HG02678 (cell line): ENCODE measurements at regions not wholly inside any gene's neighbourhood (a gene's known extent, or its start where the extent isn't known, plus 50 kb on each side); places are given as distances from the start of the nearest gene placed in this dataset.
"Not testable (repeated sequence)": the region's sequence is repeated elsewhere in the genome, so short reads cannot be mapped to it uniquely, and the experiment has no call there.

Experiments used
- ATAC-seq: cut with Tn5 transposase; IDR thresholded peaks from one replicate; pipeline ENCODE4 v1.9.1; 2021; ENCODE audit warnings: mild to moderate bottlenecking, moderate library complexity; ENCODE audit not compliant: unreplicated experiment

DNA sequence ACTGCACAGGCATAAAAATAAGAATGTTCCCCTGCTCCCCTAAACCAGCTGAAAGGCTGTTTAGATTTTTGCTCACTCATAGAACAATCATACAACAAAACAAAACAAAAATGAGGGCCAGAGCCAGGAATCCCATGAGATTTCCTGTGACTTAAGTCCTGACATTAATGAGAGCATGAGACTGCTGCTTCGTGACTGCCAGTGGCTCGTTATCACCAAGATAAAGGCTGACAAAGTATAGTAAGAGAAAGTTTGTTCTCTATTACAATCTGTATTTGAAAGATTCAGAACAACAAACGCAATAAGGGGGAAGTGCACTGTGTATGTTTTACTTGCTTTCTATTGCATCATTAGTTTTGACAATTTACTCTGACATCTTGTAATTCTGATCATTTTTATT is 837.1 kb upstream of the C9orf72 start:
- no peak for ATAC-seq

DNA sequence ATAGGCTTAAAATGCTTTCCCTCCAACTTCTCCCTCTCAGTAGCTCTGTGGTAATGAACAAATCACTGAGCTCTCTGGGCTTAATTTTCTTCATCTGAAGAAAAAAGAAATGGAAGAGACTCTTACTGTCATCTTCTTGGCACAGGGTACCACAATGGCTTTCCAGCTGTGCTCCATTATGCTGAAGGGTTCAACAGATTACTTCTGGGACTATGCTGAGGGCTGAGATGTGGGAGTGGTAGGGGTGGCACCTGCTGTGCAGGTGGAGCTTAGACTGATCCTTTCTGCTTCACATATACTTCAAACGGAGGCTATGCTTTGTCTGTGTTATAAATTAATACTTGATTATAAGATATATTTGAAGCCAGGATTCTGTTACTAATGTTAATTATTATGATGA is 840.2 kb upstream of the C9orf72 start:
- ATAC-seq: no peak

DNA sequence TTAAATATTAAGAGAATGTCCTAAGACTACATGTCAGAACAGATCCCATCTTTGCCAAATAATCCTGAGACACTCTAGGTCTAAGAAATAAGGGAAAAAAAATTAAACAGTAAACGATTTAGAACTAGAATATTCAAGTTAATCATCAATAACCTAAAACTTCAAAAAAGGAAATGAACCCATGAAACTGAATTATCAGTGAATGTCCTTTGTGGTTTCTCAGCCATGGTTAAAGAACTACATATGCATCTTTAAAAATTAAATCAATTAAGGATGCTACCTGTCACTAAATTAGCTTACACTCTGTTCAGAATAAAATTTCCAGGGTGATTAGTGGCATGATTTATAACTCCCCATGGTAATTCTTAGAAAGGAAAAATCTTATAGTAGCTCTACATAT is 850.0 kb upstream of the C9orf72 start:
- ATAC-seq: no peak

DNA sequence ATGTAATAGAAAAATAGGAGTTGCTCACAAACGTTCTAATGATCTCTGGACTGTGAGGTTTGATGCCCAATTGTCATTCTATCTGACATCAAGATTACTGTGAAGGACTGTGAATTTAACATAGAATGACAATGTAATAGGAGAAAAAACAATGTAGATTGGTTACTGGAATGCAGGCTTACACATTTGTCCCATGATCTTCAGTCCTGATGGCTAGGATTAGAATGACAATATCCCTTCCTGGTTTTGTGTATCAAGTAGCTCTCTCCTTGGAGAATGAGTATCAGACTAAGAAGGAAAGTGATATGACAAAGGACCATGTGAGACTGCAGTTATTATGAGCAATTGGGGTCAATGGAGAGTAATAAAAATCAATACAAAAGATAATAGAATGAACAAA is 862.2 kb upstream of the C9orf72 start:
- ATAC-seq: no peak

DNA sequence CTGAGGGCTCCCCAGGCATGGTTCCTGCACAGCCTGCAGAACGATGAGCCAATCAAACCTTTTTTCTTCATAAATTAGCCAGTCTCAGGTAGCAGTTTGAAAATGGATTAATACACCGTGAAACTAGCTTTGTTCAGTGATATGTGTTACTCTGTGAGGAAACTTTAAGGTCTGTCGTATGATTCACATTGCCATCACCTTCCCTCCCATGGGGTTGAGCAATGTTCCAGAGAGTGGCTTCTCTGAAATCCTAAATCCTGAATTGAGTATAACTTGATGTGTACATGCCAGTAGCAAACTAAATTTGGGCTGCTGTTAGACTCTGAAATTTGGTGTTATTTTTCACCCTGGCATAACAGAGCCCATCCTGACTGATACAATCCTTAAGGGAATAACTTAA is 866.4 kb upstream of the C9orf72 start:
- no peak for ATAC-seq

DNA sequence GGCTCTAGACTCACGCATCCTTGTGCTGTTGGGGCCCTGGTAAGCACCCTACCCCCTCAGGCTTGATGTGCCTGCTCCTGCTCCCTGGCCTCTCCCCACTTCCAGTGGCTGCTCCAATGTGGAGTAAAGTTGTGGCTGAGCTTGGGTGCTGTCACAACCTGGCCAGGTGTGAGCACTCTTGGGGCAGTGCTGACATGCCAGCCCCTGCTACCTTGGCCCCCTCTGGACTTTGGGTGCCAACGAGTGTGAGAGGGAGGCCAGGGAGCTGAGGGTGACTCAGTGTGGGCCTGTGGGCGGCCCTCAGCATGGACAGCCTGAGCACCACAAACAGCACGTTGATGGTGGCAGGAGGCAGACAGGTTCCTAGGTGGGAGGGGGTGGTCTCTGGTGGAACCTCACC is 870.2 kb upstream of the C9orf72 start:
- no peak for ATAC-seq

DNA sequence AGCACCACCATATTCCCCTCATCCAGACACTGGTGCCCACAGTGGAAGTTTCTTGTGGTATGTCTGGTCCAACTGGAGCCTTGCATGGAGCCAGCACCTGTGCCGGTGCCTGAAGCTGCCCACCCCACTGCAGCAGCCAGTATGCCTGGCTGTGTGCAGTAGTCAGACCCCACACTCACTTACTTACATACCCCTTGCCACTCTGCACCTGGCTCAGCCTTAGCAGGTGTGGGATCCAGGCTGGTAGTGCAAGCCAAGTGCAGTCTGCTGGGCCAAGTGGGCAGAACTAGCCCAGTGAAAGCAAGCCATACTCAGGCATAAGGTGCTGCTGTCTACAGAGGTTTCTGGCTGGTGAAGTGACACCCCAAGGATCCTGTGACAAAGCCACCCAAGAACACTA is 871.4 kb upstream of the C9orf72 start:
- ATAC-seq: no peak

DNA sequence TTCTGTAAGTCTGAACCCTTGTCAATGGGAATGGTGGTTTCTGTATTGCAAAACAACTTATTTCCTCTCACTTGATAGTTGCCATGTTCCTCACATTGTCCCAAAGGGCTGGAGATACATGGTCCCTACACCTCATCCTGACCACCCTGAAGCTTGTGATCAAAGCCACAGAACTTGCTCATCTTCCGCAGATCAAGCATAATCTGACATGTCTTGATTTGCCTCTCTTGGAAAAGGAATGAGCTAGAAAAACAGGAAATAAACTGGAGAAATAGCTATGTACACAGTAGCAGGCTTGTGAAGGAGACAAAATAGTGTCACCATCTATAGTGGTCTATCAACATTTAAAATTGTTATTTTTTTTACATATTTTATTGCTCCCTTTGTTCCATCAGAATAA is 871.9 kb upstream of the C9orf72 start:
- no peak for ATAC-seq

DNA sequence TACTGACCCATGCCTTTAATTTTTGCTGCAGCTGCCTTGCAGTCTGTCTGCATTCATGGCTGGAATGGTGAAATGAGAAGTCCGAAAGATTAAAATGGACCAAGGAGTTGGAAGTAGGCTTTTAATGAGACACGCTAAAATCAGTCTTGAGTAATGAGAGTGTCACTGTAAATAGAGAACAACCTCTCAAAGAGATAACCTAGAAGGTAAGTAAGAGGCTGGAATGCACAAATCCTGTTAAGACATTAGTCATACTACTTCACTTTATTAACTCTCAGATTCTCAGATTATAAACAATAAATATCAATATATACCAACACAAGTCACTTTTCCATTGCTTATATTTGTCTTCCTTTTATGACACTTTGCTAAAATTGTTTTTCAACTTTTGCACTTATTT is 880.6 kb upstream of the C9orf72 start:
- no peak for ATAC-seq

DNA sequence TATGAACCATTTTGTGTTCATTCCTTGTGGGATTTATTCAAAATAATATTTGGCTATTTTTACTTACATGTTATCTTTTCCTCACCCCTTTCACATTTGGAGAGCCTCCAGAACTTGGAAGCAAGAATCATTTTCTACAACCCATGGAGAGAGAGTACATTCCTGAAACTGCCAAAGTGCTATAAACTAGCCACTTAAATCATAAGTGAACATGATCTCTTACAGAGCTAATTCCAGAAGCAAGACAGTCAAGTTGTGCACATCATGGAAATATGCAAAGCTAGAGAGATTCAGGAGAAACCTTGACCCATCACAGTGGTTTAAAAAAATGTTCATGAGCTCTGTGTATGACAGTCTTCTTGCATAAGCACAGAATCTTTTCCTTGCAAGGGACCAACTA is 883.6 kb upstream of the C9orf72 start:
- no peak for ATAC-seq

DNA sequence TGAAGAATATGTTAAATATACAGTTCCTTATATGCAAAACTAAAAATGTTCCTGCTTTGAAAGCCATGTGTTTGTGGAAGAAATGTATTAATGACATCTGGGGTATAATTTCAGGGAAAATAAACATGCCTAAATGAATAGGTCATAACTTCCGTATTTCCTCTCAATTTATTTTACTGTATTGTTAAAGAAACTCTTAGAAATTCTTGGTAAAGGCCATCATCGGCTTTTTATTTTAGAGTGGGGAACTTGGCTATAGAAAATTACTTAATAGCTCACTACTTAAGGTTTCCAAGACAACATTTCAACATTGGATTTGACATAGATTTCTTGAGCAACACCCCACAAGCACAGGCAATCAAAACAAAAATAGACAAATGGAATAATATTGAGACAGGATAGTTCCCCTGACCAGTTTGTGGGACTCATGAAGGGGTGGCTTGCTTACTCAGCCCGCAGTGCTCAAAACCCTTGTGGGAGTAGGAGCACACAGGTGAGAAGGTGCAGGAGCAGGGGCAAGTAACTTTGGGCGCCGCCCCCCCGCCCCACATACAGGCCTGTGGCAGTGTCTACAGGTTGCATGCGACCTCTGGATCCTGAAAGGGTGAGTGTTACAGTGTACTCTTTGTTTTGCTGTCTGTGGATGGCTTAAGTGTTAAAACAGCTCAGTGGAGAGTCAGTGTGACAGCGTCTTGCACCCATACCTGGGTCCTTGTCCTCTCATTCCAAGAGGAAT is 891.4 kb upstream of the C9orf72 start:
- no peak for ATAC-seq

DNA sequence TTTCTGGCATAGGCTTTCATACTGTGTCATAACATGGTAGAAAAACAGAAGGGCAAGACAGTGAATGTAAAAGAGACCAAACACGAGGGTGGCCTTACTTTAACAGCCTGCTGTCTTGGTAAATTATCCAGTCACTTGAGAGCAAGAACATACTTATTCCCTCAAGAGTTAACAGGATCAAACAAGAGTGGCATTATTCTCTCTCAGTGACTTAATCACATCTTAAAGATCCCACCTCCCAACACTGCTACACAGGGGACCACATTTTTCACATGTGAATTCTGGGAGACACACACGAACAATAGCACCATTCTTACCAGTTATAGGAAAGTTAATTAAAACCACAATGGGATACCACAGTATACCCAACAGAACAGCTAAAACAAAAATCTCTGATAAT is 898.0 kb upstream of the C9orf72 start:
- ATAC-seq: no peak

DNA sequence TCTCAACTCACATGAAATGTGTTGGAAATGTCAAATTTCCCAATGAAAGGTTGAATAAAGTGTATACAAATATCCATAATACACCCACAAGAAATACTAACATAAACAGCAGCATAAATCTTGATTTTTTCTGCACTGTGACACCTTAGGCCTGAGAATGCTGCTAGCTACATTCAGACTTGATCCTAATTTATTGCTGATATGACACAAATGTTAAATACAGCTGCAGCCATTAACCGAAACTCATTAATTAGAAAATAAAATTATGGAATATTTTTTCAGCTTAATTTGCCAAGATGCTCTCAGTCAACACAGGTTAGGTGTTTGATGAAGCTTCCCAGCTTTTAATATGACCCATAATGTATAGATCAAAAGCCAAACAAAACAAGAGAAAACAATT is 914.3 kb upstream of the C9orf72 start:
- no peak for ATAC-seq

DNA sequence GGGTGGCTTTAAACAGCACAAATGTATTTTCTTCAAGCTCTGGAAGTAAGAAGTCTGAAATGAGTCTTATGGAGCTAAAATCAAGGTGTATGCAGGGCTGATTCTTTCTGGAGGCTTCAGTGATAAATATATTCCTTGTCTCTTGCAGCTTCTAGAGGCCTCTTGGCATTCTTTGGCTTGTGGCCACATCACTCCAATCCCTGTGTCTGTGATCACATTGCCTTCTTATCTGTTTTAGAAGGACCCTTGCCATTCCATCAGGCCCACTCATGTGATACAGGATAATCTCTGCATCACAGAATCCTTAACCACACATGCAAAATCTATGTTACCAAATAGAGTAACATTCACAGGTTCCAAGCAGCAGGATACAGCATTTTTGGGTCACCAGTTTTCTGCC is 917.8 kb upstream of the C9orf72 start:
- ATAC-seq: no peak

DNA sequence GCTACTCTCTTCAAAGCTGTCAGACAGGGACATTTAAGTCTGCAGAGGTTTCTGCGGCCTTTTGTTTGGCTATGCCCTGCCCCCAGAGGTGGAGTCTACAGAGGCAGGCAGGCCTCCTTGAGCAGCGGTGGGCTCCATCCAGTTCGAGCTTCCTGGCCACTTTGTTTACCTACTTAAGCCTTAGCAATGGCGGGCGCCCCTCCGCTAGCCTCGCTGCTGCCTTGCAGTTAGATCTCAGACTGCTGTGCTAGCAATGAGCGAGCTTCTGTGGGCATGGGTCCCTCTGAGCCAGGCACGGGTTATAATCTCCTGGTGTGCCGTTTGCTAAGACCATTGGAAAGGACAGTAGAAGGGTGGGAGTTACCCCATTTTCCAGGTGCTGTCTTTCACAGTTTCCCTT is 924.9 kb upstream of the C9orf72 start:
- ATAC-seq: not testable (repeated sequence)

DNA sequence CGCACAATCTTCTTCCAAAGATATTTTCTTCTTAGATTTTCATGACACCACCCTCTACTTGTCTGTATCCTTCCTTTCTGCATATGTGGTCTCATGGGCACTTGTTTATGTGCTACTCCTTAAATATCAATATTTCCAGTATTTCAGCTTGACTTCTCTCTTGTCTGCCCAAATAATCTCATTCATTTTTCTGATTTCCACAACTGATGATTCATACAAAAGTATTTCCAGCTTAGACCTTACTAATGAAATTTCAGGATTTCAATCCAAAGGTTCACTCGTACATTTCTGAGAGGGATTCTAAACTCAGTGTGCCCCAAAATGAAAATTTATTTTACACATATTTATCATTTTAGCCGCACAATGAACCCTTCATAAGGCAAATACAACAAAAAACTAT is 928.9 kb upstream of the C9orf72 start:
- no peak for ATAC-seq

DNA sequence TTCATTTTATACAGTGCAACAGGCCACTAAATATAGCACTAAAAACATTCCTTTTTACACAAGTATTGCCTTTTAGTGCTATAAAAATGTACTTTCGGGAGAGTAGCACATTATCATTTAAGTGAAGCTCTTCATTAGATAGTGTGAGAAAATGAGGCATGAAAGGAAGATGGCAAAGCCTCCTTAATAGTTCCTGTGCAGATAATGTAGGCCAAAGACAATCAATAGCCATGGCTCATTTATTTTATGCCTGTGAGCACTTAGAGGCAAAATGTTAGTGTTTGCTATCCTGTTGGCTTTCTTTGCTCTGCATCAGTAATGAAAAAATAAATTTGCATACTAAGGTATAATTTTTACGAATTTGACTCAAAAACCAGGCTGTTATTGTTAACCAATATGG is 929.5 kb upstream of the C9orf72 start:
- no peak for ATAC-seq

DNA sequence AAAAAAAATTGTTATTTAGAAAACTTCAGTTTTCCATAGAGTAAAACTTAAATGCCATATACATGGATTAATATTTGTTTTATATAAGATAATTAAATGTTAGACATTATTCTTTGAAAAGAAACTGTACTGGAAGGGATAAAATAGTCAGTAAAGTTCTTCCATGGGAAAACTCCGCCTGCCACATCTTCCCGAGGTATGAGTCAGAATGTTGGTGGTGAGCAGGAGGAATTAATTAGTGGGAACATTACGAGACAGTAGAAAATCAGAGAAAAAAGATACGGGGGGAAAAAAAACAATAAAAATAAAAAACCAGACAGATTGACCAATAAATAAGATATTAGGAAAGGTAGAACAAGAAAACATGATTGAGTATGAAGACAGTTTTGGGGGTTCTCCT is 930.3 kb upstream of the C9orf72 start:
- ATAC-seq: no peak

DNA sequence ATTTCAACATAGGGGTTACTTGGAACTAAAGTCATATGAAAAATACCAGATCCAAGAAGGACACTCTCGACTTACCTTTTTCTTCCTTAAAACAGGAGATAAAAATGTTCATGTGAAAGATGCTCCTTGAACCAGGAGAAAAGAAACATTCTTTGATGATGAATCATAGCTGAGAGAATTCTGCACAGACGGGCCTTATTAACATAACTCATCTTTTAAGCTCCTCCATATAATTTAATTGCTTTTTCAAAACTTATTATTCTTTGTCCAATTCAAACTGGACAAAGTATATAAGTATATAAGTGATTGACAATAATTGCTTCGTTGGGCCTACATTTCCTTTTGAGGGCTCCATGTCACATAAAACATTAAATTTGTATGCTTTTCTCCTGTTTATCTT is 945.2 kb upstream of the C9orf72 start:
- no peak for ATAC-seq

DNA sequence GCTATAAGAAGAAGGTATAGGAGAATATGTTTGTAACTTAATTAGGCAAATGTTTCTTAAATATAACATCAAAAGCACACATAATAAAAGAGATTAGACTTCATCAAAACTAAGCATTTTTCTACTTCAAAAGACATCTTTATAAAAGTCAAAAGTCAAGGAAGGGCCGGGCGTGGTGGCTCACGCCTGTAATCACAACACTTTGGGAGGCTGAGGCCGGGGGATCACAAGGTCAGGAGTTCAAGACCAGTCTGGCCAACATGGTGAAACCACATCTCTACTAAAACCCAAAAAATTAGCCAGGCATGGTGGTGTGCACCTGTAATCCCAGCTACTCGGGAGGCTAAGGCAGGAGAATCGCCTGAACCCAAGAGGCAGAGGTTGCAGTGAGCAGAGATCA is 951.0 kb upstream of the C9orf72 start:
- ATAC-seq: not testable (repeated sequence)

DNA sequence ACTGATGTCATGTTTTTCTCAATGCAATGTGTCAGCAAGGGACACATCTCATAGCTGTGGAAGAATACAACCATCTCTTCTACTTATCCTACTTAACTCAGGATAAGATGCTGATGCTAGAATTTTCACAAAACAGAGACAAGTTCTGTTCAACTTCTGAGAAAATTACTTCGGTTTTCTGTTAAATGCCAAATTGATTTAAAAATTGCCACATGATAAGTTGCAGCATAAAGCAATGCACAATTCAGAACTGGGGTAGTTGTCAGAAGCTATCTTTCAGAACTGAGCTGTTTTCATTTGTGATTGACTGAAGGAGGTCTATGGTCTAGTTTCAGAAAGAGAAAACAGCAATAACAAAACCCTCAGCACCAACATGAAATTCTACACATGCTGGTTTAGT is 954.8 kb upstream of the C9orf72 start:
- ATAC-seq: no peak

DNA sequence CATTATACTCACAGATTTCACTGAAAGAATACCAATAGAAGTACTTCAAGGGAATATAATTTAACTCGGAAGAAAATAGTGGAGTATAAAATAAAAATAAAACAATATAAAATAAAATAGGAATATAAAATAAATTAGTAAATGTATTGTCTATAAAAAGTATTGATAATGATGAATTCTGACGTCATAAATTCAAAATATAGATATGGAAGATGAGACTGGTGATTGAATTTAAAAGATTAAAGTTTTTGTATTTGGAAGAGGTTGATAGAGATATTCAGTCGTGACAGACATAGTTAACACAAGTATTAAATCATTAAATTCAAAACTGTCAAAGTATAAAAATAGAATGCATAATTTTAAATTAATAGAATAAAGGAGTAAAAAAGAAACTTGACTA is 964.9 kb upstream of the C9orf72 start:
- ATAC-seq: no peak

DNA sequence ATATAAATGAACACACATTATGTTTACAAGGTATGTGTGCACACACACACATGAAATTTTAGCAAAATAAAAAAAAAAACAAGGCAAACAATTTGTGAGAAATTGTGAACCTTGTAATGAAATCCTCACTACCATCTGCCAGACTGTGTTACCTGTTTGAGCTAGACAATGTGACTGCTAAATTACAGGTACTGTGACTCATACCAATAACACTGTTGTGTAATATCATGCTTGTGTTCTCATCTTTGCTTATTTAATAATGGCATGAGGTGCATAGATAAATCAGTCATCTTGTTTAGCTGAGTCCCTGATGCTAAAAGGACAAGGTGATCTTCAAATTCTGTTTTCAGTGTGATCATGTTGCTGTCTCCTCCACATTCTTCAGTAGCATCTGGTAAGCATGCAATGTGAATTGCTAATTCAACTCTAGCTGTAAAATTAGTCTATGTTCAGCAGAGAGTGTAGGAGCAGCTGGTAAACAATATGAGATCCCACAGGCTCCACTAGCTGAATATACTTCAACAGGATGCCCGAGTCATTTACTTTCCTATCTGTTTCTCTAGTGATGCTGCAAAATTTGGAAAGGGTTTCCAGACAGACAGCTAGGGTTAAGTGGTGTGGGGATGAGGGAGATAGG is 966.3 kb upstream of the C9orf72 start:
- ATAC-seq: no peak
